ENCODE measurements at regions not wholly inside any gene's neighbourhood (a gene's known extent, or its start where the extent isn't known, plus 50 kb on each side); places are given as distances from the start of the nearest gene placed in this dataset.
A peak's percentile ranks its signal among the peaks of the same experiment; 100 is the strongest.

DNA sequence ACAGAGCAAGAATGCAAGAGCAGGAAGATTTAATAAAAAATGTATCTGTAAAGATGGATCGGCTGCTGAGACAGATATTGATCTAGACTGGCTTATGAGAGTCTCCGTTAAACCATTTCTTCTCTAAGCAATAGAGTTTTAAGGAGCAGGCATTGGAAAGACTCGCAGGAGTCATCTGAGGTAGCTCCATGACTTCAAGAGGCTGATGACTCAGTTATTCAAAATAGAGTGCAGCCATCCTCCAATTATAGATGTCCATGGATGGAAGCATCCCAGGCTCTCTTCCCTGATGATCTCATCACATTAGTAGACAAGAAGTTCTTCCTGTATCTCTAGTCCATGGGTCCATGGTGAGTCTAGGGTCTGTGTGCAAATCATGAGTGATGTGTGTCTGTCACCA lies 638.3 kb upstream of the TMEM132C start:
- TF ChIP-seq POLR2A (IDR thresholded peaks at IDR 0.05), result no peak
- TF ChIP-seq POLR2AphosphoS5 (IDR thresholded peaks at IDR 0.05), result peak in 1 of 3 donors; percentile 4
- no peak for TF ChIP-seq CTCF (IDR thresholded peaks at IDR 0.05)

Data from stomach (tissue), 4 donors.